Lower leg skin (tissue), 4 donors: ENCODE measurements at regions not wholly inside any gene's neighbourhood (a gene's known extent, or its start where the extent isn't known, plus 50 kb on each side); places are given as distances from the start of the nearest gene placed in this dataset.
A peak's percentile ranks its signal among the peaks of the same experiment; 100 is the strongest.

ENCODE experiments used
- DNase-seq, 2 donors: peaks; one replicate each; pipeline ENCODE4 v3.0.0-alpha.2; 2019; ENCODE audit warnings: low spot score in 2 of 2
- H3K4me3 ChIP-seq: fragments of 200-600 bp; sonication (generic); 2 replicates; pipeline ENCODE4 v1.5.1; 2017; ENCODE audit warnings: mild to moderate bottlenecking, low read depth; ENCODE audit not compliant: poor library complexity, severe bottlenecking
- POLR2A ChIP-seq, 2 donors: fragments of 450-650 bp; IDR thresholded peaks; one replicate each; pipeline ENCODE4 v1.6.1; 2016 to 2017; ENCODE audit warnings: antibody characterized with exemption in 2 of 2, mild to moderate bottlenecking in 1 of 2, moderate library complexity in 1 of 2
- WGBS, 2 donors: methylation state at CpG; one replicate each; pipeline ENCODE4 v1.1.5; 2018; 5-methylcytosine and 5-hydroxymethylcytosine counted together
- intact Hi-C: fragments of 100-400 bp; cut with DNase I; formaldehyde crosslinking; loops from one replicate; pipeline ENCODE4 v1.15.0; 2023; ENCODE audit warnings: low total_unique reads
- TF ChIP-seq, protein P1 (sequence below), 3 donors: fragments of 450-650 bp; IDR thresholded peaks; one replicate each; pipeline ENCODE4 v1.5.1; 2016; ENCODE audit warnings: antibody characterized with exemption in 3 of 3, mild to moderate bottlenecking in 3 of 3, moderate library complexity in 2 of 3

DNA sequence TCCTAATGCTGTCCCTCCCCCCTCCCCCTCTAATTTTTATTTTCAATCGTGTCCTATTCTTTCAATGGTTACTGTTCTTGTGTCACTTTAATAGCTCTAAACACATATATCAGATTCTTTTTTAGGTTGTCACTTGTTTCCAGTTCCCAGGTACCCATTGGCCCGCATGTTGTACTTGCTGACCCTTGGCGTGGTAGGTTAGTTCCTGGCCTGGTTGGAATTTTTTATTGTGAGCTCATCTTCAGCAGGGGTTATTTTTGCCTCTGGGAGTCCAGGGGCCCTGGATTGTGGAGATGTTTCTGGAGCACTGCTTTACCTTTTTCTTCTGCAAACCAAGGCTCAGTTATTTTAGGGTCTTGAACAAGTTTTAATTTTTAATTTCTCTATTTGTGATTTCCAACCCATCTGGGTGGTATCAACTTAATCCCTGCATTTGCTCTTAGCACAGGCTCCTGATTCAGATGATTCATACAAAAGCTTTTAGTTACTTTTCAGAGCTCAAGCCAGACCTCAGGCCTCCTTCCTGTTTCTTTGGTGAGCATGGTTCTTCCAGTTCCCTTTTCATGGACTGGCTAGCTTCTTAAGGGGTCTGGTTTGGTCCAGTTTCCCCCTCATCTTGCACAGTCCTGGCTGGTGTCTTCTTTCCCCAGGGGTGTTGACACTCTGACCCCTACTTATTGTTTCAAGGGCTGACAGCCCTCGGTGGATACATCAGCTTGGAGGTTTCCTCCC lies 220.5 kb downstream of the TM9SF2 start:
- intact Hi-C loops, result no loop called here
- TF ChIP-seq POLR2A (IDR thresholded peaks at IDR 0.05), result no peak
- TF ChIP-seq, protein P1, sequence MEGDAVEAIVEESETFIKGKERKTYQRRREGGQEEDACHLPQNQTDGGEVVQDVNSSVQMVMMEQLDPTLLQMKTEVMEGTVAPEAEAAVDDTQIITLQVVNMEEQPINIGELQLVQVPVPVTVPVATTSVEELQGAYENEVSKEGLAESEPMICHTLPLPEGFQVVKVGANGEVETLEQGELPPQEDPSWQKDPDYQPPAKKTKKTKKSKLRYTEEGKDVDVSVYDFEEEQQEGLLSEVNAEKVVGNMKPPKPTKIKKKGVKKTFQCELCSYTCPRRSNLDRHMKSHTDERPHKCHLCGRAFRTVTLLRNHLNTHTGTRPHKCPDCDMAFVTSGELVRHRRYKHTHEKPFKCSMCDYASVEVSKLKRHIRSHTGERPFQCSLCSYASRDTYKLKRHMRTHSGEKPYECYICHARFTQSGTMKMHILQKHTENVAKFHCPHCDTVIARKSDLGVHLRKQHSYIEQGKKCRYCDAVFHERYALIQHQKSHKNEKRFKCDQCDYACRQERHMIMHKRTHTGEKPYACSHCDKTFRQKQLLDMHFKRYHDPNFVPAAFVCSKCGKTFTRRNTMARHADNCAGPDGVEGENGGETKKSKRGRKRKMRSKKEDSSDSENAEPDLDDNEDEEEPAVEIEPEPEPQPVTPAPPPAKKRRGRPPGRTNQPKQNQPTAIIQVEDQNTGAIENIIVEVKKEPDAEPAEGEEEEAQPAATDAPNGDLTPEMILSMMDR (IDR thresholded peaks at IDR 0.05), result no peak
- H3K4me3 ChIP-seq, result no peak overlapping the region
- peak in 1 of 2 donors; percentile 14 for DNase-seq
- WGBS, 2 donors, result 79 to 83% methylated on average over 4 of the region's 4 CpGs

DNA sequence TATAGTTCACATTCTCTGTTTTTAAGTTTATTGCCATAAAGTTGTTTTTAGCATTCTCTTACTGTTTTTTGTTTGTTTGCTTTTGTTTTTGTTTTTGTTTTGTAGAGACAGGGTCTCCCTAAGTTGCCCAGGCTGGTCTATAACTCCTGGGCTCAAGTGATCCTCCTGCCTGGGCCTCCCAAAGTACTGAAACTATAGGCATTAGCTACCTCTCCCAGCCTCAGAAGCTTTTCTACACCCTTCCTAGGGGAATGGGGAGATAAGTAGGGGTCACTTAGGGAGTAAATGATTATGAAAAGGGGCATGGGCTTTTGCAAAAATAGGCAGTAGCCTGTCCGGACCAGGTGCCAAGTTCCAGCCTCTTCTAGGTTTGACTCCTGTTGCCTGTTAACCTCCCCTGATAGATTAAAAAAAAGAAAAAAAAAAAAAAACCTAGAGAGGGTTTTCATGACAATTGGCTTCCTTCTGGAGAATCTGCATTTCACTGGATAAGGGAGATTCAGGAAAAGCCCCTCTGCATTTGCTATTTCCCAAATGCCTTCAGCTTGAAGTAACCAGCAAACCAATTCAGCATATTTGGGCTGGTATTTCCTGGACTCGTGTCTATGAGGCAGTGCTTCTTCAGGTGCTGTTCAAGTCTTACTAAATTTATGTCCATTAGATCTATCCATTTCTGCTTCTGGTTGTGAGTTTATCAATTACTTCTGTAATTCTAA lies 216.8 kb downstream of the TM9SF2 start:
- WGBS, 2 donors, result 70 to 81% methylated on average over 2 of the region's 2 CpGs
- TF ChIP-seq, protein P1 (IDR thresholded peaks at IDR 0.05), result no peak
- no peak for TF ChIP-seq POLR2A (IDR thresholded peaks at IDR 0.05)
- H3K4me3 ChIP-seq, result no peak overlapping the region
- DNase-seq, result no peak
- intact Hi-C loops, result no loop called here

DNA sequence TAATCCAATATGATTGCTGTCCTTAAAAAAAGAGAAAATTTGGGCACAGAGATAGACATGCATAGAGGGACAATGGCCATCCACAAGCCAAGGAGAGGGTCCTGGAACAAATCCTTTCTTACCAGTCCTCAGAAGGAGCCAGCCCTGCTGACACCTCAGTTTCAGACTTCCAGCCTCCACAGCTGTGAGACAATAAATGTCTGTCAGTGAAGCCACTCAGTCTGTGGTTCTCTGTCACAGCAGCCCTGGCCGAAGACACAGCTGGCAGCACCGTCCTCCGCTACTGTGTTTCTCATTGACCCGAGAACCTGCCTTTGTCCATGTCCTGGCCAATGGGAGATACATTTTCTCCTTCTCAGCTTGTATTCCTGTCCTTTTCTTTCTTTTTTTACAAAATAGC lies 207.9 kb downstream of the TM9SF2 start:
- no peak for DNase-seq
- 78 to 79% methylated on average over 4 of the region's 4 CpGs for WGBS, 2 donors
- TF ChIP-seq, protein P1 (IDR thresholded peaks at IDR 0.05), result no peak
- no peak for TF ChIP-seq POLR2A (IDR thresholded peaks at IDR 0.05)
- intact Hi-C loops, result no loop called here
- H3K4me3 ChIP-seq, result no peak overlapping the region

DNA sequence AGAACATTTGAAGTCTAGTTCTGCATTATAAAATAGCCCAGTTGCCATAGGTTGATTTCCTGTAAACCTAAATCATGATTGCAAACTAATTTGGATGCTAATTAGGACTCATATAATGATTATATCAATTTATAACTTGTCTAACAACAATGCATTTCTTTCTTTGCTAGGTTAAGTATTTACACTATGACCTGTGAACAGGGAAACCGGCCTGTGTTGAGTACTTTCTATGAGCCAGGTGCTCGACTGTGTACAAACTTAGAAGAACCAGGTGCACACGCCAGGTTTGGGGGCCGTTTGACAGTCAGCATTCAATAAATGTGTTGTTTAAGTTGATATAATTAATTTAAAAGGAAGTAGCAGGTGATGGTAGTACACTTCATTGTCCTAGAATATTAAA lies 203.1 kb downstream of the TM9SF2 start:
- intact Hi-C loops, result no loop called here

DNA sequence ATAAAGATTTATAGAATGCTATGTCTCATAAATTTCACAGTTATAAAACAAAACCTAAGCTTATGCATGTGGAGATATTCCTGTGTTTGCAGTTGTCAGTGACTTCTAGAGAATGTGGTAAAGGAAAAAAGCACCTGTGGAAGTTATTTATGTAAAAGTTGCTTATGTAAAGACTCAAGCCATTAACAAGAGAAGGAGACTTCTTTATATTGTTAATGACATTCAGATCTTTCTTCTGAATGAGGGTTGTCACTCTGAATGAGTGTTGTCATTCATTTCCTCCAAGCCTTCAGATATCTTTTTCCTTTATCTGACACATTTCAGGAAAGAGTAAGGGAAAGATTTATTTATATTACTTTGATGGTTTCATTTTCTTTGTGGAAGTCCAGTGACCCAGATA lies 202.6 kb downstream of the TM9SF2 start:
- intact Hi-C loops, result no loop called here
- H3K4me3 ChIP-seq, result no peak overlapping the region
- no peak for DNase-seq
- TF ChIP-seq, protein P1 (IDR thresholded peaks at IDR 0.05), result no peak
- TF ChIP-seq POLR2A (IDR thresholded peaks at IDR 0.05), result no peak

More for the DNA sequence above, 203.1 kb downstream of the TM9SF2 start:
- WGBS, 2 donors, result 78 to 80% methylated on average over 4 of the region's 4 CpGs
- no peak for DNase-seq
- no peak overlapping the region for H3K4me3 ChIP-seq
- no peak for TF ChIP-seq POLR2A (IDR thresholded peaks at IDR 0.05)
- TF ChIP-seq, protein P1 (IDR thresholded peaks at IDR 0.05), result no peak
